ENCODE measurements at regions not wholly inside any gene's neighbourhood (a gene's known extent, or its start where the extent isn't known, plus 50 kb on each side); places are given as distances from the start of the nearest gene placed in this dataset.

DNA sequence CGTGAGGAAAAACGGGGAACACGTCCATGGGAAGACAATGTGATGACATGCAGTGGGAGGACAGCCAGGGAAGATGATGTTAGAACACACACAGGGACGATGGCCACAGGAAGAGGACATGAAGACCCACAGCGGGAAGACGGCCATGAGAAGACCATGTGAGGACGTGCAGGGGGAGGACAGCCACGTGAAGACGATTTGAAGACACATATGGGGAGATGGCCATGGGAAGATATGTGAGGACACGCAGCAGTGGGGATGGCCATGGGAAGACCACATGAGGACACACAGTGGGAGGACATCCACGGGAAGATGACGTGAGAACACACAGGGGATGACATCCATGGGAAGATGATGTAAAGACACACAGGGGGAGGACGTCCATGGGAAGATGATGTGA, 83.8 kb downstream of the UQCRFS1 start:
- H3K4me1 Mint-ChIP-seq, result no peaks in the 10 kb centered on the region
- TF ChIP-seq, protein P1, sequence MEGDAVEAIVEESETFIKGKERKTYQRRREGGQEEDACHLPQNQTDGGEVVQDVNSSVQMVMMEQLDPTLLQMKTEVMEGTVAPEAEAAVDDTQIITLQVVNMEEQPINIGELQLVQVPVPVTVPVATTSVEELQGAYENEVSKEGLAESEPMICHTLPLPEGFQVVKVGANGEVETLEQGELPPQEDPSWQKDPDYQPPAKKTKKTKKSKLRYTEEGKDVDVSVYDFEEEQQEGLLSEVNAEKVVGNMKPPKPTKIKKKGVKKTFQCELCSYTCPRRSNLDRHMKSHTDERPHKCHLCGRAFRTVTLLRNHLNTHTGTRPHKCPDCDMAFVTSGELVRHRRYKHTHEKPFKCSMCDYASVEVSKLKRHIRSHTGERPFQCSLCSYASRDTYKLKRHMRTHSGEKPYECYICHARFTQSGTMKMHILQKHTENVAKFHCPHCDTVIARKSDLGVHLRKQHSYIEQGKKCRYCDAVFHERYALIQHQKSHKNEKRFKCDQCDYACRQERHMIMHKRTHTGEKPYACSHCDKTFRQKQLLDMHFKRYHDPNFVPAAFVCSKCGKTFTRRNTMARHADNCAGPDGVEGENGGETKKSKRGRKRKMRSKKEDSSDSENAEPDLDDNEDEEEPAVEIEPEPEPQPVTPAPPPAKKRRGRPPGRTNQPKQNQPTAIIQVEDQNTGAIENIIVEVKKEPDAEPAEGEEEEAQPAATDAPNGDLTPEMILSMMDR (conservative IDR thresholded peaks at IDR 0.05), result no peak
- no peak overlapping the region for H3K27ac Mint-ChIP-seq (ENCODE audit: unreplicated experiment)
- H3K4me3 Mint-ChIP-seq, result no peak overlapping the region
- no peak for DNase-seq (ENCODE audit: low read depth, low spot score)
- H3K36me3 Mint-ChIP-seq (ENCODE audit: low read depth), result no peaks in the 10 kb centered on the region
- H3K9me3 Mint-ChIP-seq, result peaks cover 5% of the 10 kb centered on the region
- peaks cover 28% of the 10 kb centered on the region for H3K27me3 Mint-ChIP-seq (ENCODE audit: low read depth)

DNA sequence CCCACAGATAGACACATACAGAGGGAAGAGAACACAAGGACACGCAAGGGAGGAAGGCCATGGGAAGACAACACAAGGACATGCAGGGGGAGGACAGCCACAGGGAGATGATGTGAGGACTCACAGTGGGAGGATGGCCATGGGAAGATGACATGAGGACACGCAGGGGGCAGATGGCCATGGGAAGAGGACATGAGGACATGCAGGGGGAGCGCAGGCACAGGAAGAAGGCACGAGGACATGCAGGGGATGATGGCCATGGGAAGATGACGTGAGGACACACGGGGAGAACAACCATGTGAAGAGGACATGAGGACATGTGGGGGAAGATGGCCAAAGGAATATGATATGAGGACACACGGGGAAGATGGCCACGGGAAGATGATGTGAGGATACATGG, 84.7 kb downstream of the UQCRFS1 start:
- Mint-ChIP-seq H3K36me3 (ENCODE audit: low read depth) (no peaks in the 10 kb centered on the region), H3K4me1 (no peaks in the 10 kb centered on the region), H3K9me3 (peaks cover 5% of the 10 kb centered on the region), H3K27ac (ENCODE audit: unreplicated experiment) (no peak overlapping the region), H3K27me3 (ENCODE audit: low read depth) (peaks cover 22% of the 10 kb centered on the region), H3K4me3 (no peak overlapping the region)
- no peak for DNase-seq (ENCODE audit: low read depth, low spot score)
- TF ChIP-seq, protein P1 (conservative IDR thresholded peaks at IDR 0.05), result no peak

- Mint-ChIP-seq H3K36me3 (ENCODE audit: low read depth) (no peaks in the 10 kb centered on the region), H3K27me3 (ENCODE audit: low read depth) (peaks cover 8% of the 10 kb centered on the region), H3K4me1 (no peaks in the 10 kb centered on the region), H3K4me3 (no peak overlapping the region), H3K27ac (ENCODE audit: unreplicated experiment) (no peak overlapping the region), H3K9me3 (peaks cover 5% of the 10 kb centered on the region)
- DNase-seq (ENCODE audit: low read depth, low spot score), result no peak
- TF ChIP-seq, protein P1 (conservative IDR thresholded peaks at IDR 0.05), result no peak
These were observed 90.8 kb downstream of the UQCRFS1 start for GRCh38 chr19:29122185-29122584.

DNA sequence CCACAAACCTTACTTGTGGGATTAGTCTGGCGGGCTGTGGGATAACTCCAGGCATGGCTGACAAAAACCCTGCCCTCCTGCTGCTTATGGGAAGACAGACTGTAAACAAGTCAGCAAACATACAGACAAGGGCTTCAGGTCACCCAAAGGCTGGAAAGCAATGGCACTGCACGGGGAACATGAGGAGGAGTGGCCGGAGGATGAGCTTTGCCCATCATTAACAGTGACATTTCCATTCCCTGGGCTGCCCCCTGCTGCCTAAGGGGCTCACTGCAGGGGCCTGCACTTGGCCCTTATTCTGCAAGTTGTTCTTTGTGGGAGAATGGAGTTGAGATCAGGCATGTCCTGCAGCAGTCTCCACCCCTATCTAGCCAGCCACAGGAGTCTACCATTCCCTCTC, 91.3 kb downstream of the UQCRFS1 start:
- Mint-ChIP-seq H3K9me3 (peaks cover 5% of the 10 kb centered on the region), H3K27ac (ENCODE audit: unreplicated experiment) (no peak overlapping the region), H3K4me3 (no peak overlapping the region), H3K4me1 (no peaks in the 10 kb centered on the region), H3K36me3 (ENCODE audit: low read depth) (no peaks in the 10 kb centered on the region), H3K27me3 (ENCODE audit: low read depth) (peaks cover 8% of the 10 kb centered on the region)
- TF ChIP-seq, protein P1 (conservative IDR thresholded peaks at IDR 0.05), result peak; percentile 58
- DNase-seq (ENCODE audit: low read depth, low spot score), result peak; percentile 53

- no peak for DNase-seq (ENCODE audit: low read depth, low spot score)
- no peaks in the 10 kb centered on the region for H3K36me3 Mint-ChIP-seq (ENCODE audit: low read depth)
- TF ChIP-seq, protein P1 (conservative IDR thresholded peaks at IDR 0.05), result no peak
- H3K4me1 Mint-ChIP-seq, result no peaks in the 10 kb centered on the region
- peaks cover 5% of the 10 kb centered on the region for H3K27me3 Mint-ChIP-seq (ENCODE audit: low read depth)
- peak overlapping the region; percentile 32 for H3K27ac Mint-ChIP-seq (ENCODE audit: unreplicated experiment)
- peaks cover 5% of the 10 kb centered on the region for H3K9me3 Mint-ChIP-seq
- H3K4me3 Mint-ChIP-seq, result no peak overlapping the region
These were observed 92.5 kb downstream of the UQCRFS1 start for GRCh38 chr19:29120466-29120865.

- Mint-ChIP-seq H3K27me3 (ENCODE audit: low read depth) (peaks cover 5% of the 10 kb centered on the region), H3K4me3 (no peak overlapping the region), H3K27ac (ENCODE audit: unreplicated experiment) (no peak overlapping the region), H3K4me1 (no peaks in the 10 kb centered on the region), H3K36me3 (ENCODE audit: low read depth) (no peaks in the 10 kb centered on the region), H3K9me3 (peaks cover 2% of the 10 kb centered on the region)
- TF ChIP-seq, protein P1 (conservative IDR thresholded peaks at IDR 0.05), result peak; percentile 40
- DNase-seq (ENCODE audit: low read depth, low spot score), result no peak
These were observed 93.4 kb downstream of the UQCRFS1 start for GRCh38 chr19:29119590-29119989.
